ENCODE measurements at regions not wholly inside any gene's neighbourhood (a gene's known extent, or its start where the extent isn't known, plus 50 kb on each side); places are given as distances from the start of the nearest gene placed in this dataset.

- peaks cover 7% of the 10 kb centered on the region for H3K4me1 ChIP-seq
- no peaks in the 10 kb centered on the region for H3K9me3 Mint-ChIP-seq (ENCODE audit: unreplicated experiment)
- DNase-seq: no peak
- no peak overlapping the region for H3K27ac Mint-ChIP-seq (ENCODE audit: unreplicated experiment)
- no TSS peak for BruUV-seq (replicated peaks)
- no peaks in the 10 kb centered on the region for H3K36me3 ChIP-seq (ENCODE audit: control insufficient read depth, insufficient read depth, low read length)
- no peak for TF ChIP-seq CTCF (IDR thresholded peaks at IDR 0.05; ENCODE audit: insufficient read depth in 1 of 2, low read depth in 1 of 2, low read length in 1 of 2, severe bottlenecking in 1 of 2, unreplicated experiment in 1 of 2)
- H3K4me1 Mint-ChIP-seq (ENCODE audit: low read depth, unreplicated experiment): peaks cover 10% of the 10 kb centered on the region
- ChIA-PET POLR2A (no interaction called here), CTCF (no interaction called here)
- H3K4me3 Mint-ChIP-seq (ENCODE audit: unreplicated experiment): no peak overlapping the region
- H3K4me3 ChIP-seq (ENCODE audit: low read depth, low read length): no peak overlapping the region
- H3K27me3 ChIP-seq (replicated peaks; ENCODE audit: control insufficient read depth, insufficient read depth, low read length): no peaks in the 10 kb centered on the region
- H3K9me3 ChIP-seq: no peaks in the 10 kb centered on the region
- no peaks in the 10 kb centered on the region for H3K27me3 Mint-ChIP-seq (ENCODE audit: insufficient read depth, unreplicated experiment)
- H3K36me3 Mint-ChIP-seq (ENCODE audit: insufficient read depth, unreplicated experiment): no peaks in the 10 kb centered on the region
- intact Hi-C loops (cut with micrococcal nuclease; ENCODE audit: unreplicated experiment): no loop called here
These were observed 194.4 kb upstream of the ID2 start for GRCh38 chr2:8487461-8487932.

- Mint-ChIP-seq H3K27me3 (ENCODE audit: insufficient read depth, unreplicated experiment) (no peaks in the 10 kb centered on the region), H3K36me3 (ENCODE audit: insufficient read depth, unreplicated experiment) (no peaks in the 10 kb centered on the region), H3K27ac (ENCODE audit: unreplicated experiment) (no peak overlapping the region), H3K9me3 (ENCODE audit: unreplicated experiment) (no peaks in the 10 kb centered on the region), H3K4me1 (ENCODE audit: low read depth, unreplicated experiment) (peaks cover 10% of the 10 kb centered on the region), H3K4me3 (ENCODE audit: unreplicated experiment) (no peak overlapping the region)
- intact Hi-C loops (cut with micrococcal nuclease; ENCODE audit: unreplicated experiment): no loop called here
- Histone ChIP-seq H3K36me3 (ENCODE audit: control insufficient read depth, insufficient read depth, low read length) (no peaks in the 10 kb centered on the region), H3K9me3 (no peaks in the 10 kb centered on the region), H3K4me1 (peaks cover 10% of the 10 kb centered on the region), H3K4me3 (ENCODE audit: low read depth, low read length) (no peak overlapping the region), H3K27me3 (replicated peaks; ENCODE audit: control insufficient read depth, insufficient read depth, low read length) (no peaks in the 10 kb centered on the region)
- DNase-seq: no peak
- no peak for TF ChIP-seq CTCF (IDR thresholded peaks at IDR 0.05; ENCODE audit: insufficient read depth in 1 of 2, low read depth in 1 of 2, low read length in 1 of 2, severe bottlenecking in 1 of 2, unreplicated experiment in 1 of 2)
- CTCF ChIA-PET: no interaction called here
- no TSS peak for BruUV-seq (replicated peaks)
- POLR2A ChIA-PET: no interaction called here
These were observed 193.7 kb upstream of the ID2 start for GRCh38 chr2:8488001-8488738.

GRCh38 chr2:8489221-8489620 lies 192.6 kb upstream of the ID2 start:
- H3K27ac Mint-ChIP-seq (ENCODE audit: unreplicated experiment): no peak overlapping the region
- H3K27me3 Mint-ChIP-seq (ENCODE audit: insufficient read depth, unreplicated experiment): no peaks in the 10 kb centered on the region
- H3K4me3 Mint-ChIP-seq (ENCODE audit: unreplicated experiment): no peak overlapping the region

More at GRCh38 chr2:8489221-8489620, 192.6 kb upstream of the ID2 start:
- Histone ChIP-seq H3K4me1 (peaks cover 10% of the 10 kb centered on the region), H3K4me3 (ENCODE audit: low read depth, low read length) (no peak overlapping the region), H3K36me3 (ENCODE audit: control insufficient read depth, insufficient read depth, low read length) (no peaks in the 10 kb centered on the region), H3K27me3 (replicated peaks; ENCODE audit: control insufficient read depth, insufficient read depth, low read length) (no peaks in the 10 kb centered on the region), H3K9me3 (no peaks in the 10 kb centered on the region)
- ChIA-PET POLR2A (no interaction called here), CTCF (no interaction called here)
- no TSS peak for BruUV-seq (replicated peaks)
- DNase-seq: no peak
- Mint-ChIP-seq H3K9me3 (ENCODE audit: unreplicated experiment) (no peaks in the 10 kb centered on the region), H3K4me1 (ENCODE audit: low read depth, unreplicated experiment) (peaks cover 10% of the 10 kb centered on the region), H3K36me3 (ENCODE audit: insufficient read depth, unreplicated experiment) (no peaks in the 10 kb centered on the region)
- intact Hi-C loops (cut with micrococcal nuclease; ENCODE audit: unreplicated experiment): no loop called here
- TF ChIP-seq CTCF (IDR thresholded peaks at IDR 0.05; ENCODE audit: insufficient read depth in 1 of 2, low read depth in 1 of 2, low read length in 1 of 2, severe bottlenecking in 1 of 2, unreplicated experiment in 1 of 2): no peak

Data from Caco-2 (cell line).